ENCODE measurements at regions not wholly inside any gene's neighbourhood (a gene's known extent, or its start where the extent isn't known, plus 50 kb on each side); places are given as distances from the start of the nearest gene placed in this dataset.

DNA sequence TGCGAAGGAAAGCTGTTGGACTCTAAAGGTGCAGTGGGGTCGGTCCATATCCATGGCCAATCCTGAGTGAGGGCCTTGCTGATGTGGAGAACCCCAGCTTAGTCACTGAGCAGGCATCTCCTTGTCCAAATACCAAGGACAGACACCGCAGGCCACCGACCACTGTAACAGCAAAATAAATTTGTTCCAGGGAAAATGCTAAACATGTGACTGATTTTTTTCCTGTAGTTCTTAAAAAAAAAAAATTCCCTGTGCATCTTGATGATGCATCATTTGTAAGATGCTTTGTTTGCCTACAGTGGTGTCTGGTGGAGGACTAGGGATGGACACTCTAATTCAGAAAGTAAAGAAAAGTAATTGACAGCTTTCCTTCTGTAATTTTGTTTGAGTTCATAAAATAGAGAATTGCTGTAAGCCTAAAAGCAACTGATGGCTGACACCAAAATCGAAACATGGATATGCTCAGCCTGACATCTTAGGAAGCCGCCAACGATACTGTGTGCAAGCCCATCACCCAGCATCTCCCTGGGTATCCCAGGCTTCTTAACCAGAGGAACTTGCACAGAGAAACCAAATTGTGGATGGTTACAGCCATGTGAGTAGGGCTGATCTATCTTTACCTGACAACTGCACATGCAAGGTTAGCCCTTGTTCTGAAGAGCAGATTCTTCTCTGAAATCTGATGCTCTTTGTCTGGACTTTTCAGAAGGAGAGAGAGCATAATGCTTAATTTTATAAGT lies 188.6 kb downstream of the ARL4C start:
- DNase-seq, result no peak

DNA sequence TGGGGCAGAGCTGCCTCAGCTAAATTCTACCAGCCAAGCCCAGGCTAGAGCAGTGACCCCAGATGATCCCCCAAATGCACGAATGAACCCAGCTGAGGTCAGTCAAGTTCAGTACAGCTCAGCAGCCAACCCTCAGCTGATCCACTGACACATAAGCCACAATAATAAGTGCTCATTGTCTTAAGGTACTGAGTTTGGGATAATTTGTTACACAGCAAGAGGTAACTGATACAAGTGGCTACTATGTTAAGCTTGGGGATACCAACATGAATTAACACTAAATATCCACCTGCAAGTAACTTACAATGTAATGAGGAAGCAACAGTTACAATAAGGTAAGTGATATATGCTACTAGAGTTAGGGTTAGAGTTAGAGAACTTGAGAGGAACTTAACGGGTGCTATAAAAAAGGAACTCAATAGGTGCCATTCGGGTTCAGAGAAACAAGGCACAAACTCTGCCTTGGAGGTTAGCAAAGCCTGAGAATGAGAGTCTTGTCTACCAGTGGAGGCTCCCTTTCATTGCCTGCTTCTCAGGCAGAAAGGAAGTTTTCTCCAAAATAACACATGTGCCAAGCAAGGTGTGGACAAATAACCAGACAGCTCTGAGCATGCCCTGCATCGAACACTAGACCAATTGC lies 189.4 kb downstream of the ARL4C start:
- DNase-seq, result no peak

DNA sequence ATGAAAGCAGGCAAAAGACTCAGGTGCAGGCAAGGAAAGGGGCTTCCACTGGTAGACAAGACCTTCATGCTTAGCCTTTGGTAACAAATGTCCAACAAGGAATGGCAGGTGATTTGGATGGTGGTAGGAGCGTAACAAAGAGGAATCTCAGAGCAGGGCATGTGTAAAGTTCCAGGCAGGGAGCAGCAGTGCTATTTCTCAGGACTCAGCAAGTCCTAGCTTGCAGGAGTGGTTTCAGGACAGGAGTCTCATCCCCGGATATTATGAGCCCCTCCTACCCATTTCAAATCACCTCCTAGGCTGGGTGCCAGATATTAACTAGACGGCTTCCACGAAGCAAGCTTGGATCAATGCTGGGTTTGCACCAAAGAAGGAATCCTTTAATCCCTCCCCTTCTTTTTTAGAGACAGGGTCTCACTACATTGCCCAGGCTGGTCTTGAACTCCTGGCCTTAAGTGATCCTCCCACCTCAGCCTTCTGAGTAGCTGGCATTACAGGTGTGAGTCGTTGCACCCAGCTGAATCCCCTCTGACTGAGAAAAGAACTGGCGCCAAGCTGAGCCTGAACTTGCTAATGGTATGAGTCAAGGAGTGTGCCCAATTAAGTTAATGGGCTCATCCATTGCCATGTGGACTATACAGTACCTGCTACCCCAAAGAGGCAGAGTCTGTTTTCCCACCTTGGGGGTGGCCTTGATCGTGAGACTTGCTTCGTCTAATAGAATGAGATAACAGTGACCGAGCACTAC lies 190.3 kb downstream of the ARL4C start:
- DNase-seq, result no peak

DNA sequence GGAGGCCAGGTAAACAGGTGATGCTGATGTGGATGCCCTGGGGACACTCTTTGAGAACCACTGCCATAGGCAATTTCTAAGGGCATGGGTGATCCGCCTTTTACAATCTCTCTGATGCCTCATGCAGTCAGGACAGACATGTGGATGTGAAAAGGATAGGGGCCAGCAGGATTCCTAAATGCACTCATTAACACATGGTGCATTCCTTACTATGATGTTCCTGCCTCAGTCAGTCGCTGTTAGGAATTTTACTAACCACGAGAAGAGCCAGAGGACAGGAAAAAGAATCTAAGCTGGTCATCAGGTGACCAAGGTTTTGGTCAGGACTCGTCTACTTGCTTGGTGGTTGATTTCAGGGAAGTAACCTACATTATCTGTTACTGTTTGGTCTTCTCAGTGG lies 191.0 kb downstream of the ARL4C start:
- DNase-seq, result no peak

DNA sequence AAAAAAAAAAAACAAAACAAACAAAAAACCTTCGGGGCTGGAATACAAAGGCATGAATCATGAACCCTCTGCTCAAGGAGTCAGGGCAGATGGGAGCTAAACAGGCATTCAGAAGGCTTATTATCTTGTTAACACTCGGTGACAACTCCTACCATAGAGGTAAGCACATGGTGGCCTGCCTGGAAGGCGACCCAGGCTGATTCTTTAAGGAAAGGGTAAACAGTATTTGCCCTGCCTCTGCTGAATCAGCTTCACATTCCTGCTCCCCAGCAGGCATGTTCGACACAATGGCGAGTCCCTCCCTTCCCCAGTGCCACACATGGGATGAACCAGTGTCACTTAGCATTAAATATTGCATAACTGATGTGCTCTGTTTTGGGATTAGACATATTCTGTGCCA lies 191.9 kb downstream of the ARL4C start:
- no peak for DNase-seq

DNA sequence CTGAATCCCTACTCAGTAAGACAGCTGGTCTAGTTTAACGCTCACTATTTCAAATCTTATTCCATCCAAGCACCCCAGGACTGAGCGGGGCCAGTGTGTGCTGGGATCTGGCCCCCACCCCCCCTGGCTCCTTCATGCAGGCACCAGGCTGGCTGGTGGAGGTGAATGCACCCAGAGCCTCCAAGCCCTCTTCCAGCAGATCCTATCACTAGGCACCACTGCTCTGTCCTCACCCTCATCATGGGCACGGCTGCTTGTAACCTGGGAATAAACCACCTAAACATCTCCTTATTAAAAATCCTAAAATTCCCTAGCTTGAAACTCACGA lies 194.3 kb downstream of the ARL4C start:
- no peak for DNase-seq

DNA sequence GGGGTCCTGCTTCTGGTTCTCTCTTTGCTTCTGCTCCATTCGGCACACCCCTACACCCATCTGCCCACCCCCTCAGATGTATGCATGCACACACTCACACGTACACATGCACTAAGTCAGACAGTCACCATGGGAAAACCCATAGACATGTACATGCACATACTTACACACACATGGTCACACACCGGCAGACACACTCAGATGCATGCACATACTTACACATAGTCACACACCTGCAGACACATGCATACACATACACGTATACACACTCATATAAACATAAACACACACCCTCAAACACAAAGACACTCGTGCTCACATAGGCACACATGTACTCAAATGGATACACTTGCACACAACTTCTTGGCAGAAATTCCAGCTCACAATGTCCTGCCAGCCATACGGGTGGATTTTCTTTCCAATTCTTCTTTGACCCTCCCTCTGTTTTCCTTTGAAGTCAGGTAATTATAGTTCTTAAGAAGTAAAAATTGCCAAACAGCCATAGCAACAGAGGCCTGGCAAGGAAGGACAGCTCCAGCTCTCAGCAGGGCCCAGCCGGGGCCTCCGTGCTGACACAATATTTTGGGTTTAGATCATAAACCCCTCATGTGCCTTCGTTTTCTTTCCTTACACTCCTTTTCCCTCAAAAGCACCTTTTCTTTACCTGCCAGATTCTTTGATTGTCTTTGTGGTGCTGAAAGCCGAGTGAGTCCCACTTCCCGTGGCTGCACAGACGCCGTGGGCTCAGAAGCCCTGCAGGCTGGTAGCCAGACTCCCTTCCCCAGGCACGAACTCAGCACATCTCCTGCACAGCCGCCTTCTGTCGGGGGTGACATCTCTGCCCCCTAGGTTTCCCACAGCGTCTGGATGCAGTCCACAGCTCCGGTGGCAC lies 195.7 kb downstream of the ARL4C start:
- DNase-seq, result no peak

DNA sequence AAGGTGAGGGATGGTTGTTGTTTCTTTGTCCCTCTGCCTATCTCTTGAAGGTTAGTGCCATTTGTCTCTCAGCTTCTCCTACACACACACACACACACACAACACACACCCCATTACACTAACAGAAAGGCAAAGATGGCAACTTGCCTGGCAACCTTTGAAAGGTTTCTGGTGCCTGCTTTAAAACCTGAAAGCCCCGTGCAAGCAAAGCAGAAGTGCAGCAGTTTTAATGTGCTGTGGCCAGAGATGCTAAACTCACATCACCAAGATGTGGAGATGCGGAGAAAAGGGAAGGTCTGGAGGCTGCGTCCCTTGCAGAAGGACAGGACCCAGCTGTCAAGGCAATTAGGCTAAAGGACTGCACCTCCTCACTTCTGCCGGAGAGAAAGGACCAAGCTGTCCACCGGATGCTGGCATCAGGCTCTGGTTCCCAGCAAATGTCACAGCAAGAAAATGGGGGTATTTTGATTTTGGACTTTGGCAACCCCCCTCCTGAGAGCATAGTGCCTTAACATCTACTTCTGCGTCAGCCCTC lies 196.4 kb downstream of the ARL4C start:
- no peak for DNase-seq

DNA sequence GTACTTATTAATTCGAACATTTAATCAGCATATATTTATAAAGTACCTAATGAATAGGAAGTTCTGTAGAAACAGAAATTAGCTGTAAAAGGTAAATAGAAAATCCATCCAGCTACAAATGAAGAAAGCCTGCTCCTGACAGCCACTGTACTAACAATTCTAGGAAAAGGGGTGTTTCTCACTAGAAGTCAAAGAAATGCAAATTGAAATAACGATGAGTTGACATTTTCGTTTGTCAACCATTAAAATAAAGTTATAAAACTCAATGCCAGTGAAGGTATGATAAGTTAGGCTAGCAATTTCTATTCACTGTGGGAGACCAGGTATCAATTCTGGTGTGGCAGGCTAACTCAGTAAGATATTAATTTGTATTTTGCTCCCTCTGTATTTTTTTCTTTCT lies 198.0 kb downstream of the ARL4C start:
- no peak for DNase-seq

DNA sequence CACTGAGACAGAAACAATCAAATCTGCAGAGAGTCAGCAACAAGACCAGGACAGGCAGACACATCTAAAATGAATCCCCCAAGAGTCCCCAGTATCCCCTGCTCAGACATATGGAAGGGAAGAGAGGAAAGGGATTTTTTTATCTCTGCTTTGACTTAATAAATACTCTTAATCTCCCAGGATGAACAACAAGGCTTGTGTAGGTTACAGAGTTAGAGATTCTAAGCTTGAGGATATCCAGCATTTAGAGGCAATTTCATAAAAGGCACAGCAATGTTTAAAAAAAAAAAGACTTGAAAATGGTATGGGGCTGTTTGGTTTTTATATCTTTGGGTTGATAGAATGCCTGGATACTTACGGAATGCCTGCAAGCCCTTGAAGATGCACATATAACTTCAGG lies 199.9 kb downstream of the ARL4C start:
- DNase-seq, result no peak

DNA sequence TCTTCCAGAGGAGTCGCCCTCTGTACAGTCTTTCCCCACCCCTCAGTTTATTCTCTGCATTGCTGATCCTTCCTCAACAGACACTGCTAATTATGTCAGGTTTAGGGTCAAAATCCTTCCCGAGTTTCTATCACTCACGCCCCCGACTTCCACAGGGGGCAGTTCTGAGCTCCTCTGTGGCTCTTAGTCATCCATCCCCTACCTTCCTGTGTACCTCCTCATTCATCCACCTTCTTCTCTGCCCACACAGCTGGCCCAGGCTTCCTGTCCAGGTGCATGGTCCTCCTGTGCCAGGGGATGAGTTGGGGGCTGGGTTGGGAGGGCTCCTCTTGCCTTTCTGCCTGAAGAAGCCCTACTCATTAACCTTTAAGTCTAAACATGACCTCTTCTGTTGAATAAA lies 202.9 kb downstream of the ARL4C start:
- no peak for DNase-seq

DNA sequence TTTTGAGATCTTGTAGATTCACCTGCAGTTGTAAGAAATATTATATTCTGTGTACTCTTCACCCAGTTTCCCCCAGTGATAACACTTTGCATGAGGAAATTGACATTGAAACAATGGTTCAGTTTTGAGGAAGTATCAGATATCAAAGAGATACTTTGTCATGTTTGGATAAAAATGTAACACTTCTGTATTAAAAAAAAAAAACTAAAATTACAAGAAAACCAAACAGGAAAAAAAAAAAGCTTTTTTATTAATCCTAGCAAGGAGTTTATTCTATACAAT lies 204.0 kb downstream of the ARL4C start:
- DNase-seq, result no peak

DNA sequence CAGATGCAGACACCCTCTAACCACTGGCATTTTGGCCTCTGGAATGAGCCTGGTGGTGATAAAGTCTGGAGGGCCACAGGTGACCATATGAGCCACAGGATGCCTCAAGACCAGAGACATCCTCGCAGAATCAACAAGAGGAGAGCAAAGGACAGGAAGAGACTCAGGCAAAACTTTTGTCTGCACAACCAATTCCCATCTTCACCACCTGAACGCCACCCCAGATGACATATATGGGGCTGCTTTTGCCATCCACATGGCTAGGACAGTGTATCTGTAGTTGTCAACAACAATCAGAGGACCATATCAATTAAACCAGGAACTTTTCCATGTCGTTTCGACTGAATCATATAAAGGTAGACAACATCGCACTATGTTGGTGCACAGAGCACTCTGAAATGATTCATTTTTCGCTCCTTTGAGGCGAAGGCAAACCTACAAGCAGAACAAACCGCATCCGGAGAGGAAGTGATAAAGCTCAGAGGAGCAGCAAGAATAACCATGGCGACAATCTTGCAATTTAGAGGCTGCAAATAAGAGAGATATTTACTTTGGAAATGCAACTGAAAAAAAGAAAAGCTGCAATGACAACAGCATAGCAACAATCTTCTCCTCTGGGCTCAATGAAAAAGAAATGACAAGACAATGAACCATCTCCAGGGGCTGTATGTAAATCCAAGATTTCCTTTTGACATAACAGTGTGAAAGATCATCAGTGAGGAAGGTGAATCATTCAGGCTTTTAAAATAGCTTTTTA lies 204.5 kb downstream of the ARL4C start:
- no peak for DNase-seq

DNA sequence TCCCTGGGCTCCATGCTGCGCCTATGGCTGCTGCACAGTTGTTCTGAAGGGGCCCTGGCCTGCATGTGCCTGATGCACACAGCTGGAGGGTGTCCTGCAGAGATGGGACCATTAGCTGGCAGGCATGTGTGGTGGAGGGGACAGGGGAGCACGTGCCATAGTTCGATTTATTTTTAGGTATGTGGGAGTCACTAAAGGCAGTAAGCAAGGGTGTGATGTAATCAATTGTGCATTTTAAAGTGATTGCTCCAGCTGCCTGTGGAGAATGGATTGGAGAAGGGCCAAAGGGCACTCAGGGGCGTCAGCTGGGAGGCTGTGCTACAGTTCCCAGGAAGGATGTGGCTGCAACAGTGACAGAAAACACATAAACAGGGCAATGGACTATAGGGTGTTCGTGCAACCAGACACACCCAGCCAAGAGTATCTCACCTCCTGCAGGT lies 205.1 kb downstream of the ARL4C start:
- no peak for DNase-seq

DNA sequence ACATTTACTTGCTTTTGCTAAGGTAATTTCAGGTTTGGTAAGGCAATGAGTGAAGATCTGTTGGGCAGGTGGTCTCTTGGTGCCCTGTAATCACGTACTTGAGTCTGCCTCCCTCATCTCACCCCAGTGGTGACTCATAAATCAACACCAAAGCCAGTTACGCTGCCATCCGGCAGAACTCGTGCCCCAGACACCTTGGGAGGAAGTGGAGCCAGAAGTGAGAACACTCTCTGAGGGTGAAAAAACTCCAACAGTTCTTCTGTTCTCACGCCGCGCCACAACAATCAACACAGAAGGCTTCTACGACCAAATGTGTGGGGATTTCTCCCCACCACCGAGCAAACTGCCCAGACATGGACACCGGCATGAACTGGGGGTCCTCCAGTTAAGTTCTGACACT lies 206.2 kb downstream of the ARL4C start:
- DNase-seq, result no peak

DNA sequence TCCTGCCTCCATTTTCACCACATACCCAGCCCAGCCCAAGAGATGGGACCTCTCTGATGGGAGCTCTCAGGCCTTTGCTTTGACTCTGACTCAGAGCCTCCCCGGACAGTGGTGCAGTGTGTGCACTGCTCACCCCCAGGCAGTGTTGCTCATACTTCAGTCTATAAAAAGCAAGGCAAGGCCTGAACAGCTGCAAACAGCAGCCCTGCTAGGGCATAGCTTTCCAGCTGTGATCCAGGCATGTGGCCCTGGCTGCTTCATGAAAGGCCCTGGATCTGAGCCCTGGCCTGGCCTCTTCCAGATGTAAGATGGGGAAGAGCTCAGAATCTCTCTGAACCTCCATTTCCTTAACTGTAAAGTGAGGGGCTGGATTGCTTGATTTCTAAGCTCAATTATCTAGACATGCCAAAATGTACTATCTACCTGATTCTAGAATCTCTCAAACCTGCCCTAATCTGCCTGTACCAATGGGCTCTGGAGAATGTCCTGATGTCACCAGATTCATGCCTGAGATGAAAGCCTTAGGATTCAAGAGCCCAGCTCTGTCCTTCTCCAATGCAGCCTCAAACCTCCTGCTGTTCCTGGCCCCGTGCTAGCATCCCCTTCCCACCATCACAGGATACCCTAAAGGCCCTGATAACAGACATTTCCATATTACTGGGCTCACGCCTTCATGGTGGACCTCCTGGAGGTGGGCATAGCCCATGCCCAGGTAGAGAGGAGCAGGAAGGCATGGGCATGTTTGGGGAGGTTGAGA lies 206.9 kb downstream of the ARL4C start:
- no peak for DNase-seq

DNA sequence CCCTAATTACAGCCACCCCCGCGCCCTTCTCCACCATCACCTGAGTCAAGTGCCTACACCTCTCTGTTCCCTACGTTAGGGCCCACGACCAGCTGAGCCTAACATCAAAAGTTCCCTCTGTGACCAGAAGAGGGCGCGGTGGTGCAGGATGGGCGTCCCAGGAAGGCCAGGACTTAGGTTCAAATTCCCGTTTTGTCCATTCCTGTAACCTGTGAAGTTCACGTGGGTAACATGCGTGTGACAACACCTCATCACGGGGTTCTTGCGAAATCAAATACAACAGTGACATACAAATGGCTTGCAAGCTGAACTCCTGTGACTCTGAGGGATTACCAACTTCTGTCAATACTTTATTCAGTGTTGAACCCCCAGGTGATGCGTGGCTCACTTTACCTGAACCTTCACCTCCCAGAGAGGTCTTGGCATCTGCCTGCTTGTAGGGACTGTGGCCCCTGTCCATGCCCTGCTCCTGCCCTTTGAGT lies 207.9 kb downstream of the ARL4C start:
- DNase-seq, result peak in 24 of 56 donors; percentile 2 to 52 (median 20)

DNA sequence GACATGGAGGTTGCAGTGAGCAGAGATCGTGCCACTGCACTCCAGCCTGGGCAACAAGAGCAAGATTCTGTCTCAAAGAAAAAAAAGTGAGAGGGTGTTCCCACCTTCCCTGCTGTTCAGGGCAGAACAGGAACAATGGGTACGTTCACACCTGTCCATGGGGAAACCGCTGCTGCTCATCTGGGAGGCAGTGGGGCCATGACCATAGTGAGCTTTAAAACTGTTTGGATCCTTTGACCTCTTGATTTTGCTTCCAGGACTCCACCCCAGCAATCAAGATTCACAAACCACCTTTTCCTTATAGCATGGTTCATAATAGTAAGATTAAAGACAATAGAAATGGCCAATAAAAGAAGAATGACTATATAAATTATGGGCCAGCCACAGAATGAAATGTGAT lies 209.2 kb downstream of the ARL4C start:
- DNase-seq, result no peak

DNA sequence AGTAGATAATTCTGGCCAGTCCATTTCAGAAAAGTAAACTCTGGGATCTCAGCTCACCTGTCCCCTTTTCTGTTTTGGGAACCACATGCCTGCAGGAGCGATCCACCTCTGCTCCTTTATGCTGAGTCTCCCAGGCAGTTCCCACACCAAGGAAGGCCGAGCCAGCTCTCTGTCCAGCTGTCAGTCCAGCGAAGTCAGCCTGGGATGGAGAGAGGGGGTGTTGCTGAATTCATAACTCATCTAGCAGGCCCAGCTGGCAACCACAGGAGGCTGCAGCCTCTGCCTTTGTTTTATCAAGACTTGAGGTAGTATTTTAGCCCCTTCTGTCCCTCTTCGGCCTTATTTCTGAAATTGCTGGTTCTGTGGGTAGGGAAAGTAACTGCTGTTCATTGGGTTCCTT lies 209.9 kb downstream of the ARL4C start:
- DNase-seq, result no peak

DNA sequence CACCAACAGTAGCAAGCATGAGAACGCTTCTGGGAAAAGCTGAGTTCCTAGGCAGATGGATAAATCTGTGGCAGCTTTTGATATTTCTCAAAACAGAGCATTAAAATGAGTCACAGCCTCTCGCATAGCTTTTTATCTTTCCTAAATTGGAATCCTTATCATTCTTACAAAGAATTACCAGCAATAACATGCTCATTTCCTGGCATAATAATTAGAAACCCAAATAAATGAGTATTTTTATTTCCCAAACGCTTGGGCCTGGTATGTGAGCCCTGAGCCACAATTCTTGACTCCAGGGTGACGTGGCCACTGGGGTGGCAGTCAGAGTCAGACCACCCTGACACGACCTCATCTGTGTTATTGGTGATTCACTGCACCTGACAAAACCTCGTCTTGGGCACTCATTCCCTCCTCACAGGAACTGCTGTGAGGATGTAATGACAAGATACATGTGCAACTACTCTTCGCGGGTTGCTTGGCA lies 210.7 kb downstream of the ARL4C start:
- no peak for DNase-seq
